GM12892 (cell line): ENCODE measurements at regions not wholly inside any gene's neighbourhood (a gene's known extent, or its start where the extent isn't known, plus 50 kb on each side); places are given as distances from the start of the nearest gene placed in this dataset.

Source experiments
- POLR2A ChIP-seq: IDR thresholded peaks from 2 replicates; pipeline ENCODE4 v1.6.1; 2011; ENCODE audit warnings: low read depth, low read length, control low read depth
- POLR2AphosphoS5 ChIP-seq: IDR thresholded peaks from 2 replicates; pipeline ENCODE4 v1.6.1; 2011; ENCODE audit warnings: low read depth, low read length, control low read depth
- TAF1 ChIP-seq: IDR thresholded peaks from 2 replicates; pipeline ENCODE4 v1.6.1; 2011; ENCODE audit warnings: low read depth, mild to moderate bottlenecking, control low read depth, low read length, borderline replicate concordance

DNA sequence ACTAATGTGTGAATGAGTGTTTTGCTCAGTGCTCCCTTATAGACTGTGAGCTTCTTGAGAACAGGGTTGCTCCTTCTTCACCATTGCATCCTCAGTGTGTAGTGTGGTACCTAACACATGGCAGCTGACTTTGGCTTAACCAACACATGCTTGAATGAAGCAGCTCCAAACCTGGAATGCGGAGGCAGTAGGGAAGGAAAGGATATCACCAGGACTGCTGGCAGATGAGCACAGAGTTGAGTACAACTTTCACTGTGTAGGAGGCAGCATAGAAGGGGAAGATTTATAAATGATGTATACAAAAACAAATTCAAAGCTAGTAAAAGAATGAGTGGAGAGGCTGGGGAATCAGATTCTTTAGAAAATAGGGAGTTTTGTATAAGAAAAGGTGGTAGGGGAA lies 174.3 kb downstream of the SLIT2 start:
- no peak for TF ChIP-seq POLR2A
- no peak for TF ChIP-seq POLR2AphosphoS5
- no peak for TF ChIP-seq TAF1
